NOMO-1 (cell line): ENCODE measurements at regions not wholly inside any gene's neighbourhood (a gene's known extent, or its start where the extent isn't known, plus 50 kb on each side); places are given as distances from the start of the nearest gene placed in this dataset.

ENCODE experiments used
- DNase-seq, 2 experiments: peaks; one replicate each; lab custom pipeline; 2025; ENCODE audit not compliant: unreplicated experiment in 2 of 2; lab: John Stamatoyannopoulos, UW

DNA sequence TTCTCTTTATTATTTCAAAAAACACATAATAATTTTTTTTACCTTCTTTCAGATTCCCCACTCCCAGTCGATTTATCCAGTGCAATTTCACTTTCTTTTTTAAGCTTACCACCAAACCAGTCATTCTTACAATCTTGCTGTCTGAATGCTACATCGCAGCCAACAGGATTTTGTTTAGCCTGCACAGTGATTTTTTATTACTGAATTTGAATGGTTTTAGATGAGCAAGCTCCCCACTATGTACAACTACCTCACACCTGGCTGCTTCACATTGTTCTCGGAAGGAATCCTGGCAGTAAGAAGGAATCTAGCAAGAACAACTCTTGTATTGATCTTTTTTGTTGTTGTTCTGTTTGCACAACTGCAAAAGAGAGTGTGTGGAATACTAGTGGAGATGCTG, 668.1 kb upstream of the WWC1 start:
- DNase-seq: no peak

DNA sequence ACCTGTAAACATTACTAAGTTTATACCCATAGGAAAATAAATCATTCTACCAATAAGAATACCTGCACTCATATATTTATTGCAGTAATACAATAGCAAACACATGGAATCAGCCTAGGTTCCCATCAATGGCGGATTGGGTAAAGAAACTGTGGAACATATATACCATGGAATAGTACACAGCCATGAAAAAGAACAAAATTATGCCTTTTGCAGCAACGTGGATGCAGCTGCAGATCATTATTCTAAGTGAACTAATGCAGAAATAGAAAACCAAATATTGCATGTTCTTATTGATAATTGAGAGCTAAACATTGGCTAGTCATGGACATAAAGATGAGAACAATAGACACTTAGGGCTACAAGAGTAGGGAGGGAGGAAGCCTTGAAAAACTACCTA, 667.4 kb upstream of the WWC1 start:
- DNase-seq: no peak

DNA sequence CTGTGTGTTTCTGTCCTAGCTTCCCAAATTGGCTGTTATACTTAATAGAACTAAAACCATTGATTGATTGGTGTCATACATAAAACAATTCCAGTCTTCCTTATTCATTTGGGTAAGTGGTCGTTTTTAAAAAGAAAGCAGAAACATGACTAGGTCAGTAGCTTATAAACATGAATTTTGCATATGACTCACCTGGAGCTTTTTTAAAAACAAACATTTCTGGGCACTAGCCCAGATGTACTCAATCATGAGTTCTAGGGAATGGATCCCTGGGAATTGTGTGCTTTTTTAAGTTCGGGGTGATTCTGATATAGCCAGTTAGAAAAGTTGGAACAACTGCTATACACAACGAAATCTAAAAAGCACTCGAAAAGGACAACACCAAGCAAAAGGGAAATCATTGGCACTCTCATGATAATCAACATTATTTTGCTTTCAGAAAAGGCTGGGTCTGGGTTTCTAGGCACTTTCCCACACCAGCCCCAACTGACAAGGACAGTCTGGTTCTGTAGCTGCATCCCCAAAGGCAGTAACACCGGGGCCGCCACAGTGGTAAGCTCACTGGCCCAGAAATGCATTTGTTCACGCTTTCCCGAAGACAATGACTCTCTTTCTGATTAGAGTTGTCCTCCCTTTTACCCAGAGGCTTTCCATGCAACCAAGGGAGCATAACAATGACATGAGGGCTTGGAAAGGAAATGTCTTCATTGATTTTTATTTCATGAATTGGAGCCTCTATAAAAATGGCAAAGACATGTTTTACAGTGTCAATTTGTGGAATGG, 664.9 kb upstream of the WWC1 start:
- no peak for DNase-seq

DNA sequence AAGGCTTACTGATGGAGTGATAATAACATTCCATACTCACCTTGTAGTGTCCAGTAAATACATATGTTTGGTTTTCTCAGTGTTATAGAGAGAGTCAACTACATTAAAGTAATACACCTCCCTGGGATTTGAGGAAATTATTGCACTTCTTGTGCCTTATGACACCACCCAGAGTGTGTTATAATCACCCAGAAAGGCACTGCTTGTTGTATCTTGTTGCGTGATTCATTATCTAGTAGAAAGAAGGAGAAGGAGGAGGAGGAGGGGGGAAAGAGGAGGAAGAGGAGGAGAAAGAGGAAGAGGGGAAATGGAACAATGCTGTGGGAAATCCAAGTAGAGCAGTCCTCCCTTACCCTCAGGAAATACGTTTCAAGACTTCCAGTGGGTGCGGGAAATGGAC, 661.8 kb upstream of the WWC1 start:
- no peak for DNase-seq

DNA sequence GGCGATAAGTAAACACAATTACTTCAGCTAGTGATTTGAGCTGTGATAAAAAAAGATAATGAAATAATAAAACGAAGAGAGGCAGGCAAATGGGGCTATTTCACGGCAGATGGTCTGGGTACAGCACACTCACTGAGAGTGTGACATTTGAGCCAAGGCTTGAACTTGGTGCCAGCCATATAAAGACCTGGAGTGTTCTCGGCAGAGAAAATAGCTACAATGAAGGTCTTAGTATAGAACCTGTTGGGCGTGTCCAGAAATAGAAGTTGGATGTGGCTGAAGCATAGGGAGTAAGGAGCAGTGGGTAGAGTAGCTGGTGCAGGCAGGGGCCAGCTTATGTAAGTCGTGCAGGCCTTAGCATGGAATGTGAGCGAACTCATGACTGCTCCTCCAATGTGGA, 660.3 kb upstream of the WWC1 start:
- no peak for DNase-seq

DNA sequence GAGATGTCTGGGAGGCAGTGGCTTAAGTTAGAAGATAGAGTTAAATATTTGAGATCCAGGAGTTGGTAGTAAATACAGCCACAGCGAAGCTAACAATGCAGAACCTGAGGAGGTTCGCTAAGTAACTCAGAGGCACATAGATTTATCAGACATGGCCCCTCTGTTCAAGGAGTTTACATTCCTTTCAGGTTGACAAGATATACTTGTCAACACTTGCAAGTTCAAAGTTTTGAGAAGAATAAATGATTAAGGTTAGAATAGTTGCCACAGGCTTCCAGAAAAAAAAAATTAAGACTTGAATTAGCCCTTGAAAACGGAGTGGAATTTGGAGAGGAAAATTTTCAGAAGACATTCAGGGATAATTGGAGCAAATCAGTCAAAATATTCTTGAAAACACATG, 658.3 kb upstream of the WWC1 start:
- DNase-seq: no peak

DNA sequence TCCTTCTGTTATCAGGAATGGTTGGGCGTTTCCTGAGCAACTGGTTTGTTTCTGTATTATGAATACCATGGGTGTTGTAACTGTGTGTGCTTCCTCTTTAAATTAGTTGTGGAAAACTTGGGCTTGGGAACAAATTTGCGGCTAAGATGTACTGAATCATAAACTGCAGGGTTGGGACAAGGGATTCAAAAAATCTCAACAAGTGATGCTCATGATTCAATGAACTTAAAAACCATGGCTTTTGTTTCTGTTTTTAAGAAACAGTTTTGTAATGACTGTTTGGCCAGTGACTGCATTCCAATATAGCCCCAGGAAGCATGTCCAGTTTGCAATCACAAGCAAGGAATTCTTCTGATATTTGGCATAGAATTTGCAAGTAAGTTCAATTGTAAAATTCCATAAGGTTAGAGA, 657.5 kb upstream of the WWC1 start:
- no peak for DNase-seq

DNA sequence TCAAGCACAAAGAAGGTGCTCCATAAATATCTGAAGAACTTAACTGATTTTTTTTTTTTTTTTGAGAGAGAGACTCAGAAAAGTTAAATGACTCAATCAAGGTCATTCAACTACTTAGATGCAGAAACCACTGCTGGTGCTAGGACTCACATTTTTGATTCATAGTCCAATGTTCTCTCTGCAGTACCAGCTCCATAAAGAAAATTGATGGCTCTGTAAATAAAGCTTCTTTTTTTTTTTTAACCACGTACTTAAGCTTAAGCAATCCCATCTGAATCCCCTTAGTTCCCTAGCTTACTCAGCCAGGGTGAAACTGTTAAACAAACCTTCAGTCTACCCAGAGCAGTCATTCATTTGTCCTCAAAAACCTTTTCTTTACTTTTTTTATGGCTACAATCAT, 657.0 kb upstream of the WWC1 start:
- no peak for DNase-seq

DNA sequence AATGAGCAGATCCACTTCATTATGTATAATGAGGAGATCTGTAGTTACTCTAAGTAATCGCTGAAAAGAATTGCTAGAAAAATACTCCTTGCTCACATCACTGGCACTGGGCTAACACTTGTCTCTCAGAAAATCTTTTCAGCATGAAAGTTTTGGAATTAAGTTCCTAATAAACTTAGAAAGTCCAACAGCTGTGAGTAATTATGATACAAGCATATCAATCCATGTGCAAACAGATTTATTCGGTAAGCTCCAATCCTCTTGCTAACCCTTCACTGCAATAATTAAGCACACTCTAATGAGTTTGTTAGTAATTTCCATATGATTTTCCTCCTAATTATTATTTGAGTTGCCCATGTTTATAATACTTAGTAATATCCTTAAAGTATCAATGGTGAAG, 652.6 kb upstream of the WWC1 start:
- DNase-seq: no peak

DNA sequence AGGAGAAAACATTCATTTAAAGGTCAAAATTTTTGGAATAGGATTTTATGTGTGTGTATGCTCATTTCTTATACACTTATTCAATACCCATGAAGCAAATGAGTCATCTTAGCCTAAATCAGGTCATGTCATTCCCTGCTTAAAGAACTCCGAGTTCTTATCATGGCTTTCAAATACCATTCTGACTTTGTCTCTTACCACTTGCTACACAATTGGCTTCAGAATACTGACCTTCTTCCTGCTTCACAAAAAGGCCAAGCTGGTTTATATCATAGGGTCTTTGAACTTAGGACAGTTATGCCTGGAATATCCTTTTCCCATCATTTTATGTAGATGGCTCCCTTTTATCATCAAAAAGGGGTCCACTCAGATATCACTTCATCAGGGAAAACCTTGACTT, 652.2 kb upstream of the WWC1 start:
- DNase-seq: no peak

DNA sequence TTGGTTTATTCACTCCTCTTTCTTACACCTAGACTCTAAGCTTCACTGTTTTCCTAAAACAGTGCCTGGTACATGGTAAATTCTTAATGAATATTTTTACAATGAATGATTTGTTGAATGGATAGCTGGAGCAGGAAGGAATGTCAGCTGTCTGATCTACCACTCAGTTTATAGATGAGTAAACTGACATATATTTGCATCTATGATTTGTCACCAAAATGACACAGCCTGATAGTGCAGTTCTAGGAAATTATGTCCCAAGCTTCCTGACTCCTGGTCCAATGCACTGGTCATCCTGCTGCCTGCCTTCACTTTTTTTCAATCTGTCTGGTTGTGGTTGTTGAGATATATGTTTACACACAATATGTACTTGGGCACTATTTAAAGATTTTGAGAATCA, 651.7 kb upstream of the WWC1 start:
- no peak for DNase-seq

DNA sequence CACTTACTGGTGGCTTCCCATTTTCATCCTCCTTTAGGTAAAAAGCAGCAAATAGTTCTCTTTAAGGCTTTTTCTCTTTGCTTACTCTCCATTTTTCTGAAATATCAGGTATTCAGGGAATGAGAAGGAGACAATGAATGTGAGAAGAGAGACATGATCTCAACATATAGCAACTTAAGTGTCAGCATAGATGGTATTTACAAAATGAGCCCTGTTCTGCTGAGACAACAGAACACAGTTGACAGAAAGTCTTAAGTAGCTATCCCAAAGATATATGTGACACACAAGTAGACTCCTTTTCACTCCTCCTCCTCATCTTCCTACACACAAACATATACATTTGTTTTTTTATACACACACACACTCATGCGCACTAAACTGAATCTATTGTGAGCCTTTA, 649.3 kb upstream of the WWC1 start:
- DNase-seq: no peak

DNA sequence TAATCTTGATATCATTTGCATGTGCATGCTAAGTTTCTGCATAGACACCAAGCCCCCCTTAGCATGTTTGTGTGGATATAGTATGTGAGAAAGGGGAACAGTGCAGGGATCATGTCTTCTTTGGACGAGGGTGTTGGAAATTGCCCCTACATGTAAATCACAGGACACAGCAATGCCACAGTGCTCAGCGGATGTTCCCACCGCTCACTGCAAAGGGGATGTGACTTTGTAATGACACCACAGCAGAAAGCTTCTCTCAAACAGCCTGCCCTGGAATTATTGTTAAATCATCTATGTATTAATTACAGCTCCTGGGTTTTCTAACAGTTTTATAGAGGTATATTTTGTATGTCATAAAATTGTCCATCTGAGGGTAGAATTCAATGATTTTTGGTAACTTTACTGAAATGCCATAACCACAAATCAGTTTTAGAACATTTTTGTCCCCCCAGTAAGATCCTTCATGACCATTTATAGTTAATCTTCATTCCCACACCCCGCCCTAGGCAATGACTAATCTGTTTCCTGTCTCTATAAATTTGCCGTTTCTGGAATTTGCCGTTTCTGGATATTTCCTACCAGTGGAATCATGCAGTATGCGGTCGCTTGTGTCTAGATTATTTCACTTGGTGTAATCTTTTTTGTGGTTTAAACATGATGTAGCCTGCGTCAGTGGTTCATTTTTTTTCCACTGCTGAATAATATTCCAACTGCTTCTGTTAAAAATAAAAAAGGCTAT, 648.5 kb upstream of the WWC1 start:
- DNase-seq: no peak

DNA sequence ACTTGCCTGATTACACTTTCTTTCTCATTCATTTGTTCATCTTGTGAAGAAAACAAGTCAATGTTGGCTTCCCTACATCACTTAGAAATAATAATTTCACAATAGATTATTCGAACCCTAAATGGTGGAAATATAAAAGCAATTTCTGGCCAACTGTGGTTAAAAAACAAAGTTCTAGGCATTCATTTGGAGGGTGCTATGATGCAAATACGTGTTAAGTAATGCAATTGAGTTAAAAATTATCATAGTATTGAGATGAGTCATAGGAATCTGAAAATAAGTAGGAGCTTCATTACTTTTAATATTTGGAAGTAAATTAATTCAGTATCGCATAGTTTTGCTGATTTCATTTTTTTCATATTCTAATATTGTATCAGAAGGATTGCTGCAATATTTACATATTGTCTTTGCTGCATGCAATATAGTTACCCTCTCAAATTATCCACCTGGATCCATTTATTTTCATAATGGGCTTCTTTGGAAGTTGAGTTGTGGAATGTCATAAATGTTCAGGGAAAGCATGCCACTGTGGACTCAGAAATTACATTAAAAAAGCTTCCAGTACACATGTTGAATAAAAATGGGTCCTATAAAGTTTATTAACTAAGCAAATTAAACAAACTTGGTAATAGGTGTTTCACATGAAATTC, 647.7 kb upstream of the WWC1 start:
- DNase-seq: no peak

DNA sequence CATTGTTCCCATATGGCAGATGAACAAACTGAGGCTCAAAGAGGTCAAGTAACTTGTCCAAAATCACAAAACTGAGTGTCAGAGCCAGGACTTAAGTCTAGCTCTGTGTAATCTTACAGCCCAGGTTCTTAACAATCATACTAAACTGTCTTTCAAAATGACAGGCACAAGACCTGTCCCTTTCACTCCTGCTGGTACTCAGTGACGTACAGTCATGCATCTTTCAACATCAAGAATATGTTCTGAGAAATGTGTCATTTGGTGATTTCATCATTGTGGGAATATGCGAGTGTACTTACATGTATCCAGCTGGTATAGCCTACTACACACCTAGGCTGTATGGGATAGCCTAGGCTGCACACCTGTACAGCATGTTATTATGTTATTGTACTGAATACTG, 646.8 kb upstream of the WWC1 start:
- no peak for DNase-seq

DNA sequence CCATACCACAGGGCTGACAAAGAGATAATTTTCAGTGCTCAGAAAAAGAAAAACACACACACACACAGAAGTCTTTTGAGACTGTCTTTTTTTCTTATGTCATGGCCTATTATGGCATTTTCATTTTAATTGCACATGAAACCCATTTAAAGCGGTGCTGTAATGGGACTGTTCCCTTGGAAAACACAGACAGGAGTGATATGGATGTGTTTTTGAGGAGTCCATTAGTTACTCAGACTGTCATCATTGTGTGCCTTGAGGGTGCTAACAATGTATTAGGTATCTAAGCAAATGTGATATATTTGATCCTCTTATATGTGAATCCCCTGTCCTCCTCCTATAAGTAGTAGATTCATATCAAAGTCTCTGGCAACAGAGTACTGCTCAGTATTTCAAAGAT, 642.0 kb upstream of the WWC1 start:
- DNase-seq: no peak

DNA sequence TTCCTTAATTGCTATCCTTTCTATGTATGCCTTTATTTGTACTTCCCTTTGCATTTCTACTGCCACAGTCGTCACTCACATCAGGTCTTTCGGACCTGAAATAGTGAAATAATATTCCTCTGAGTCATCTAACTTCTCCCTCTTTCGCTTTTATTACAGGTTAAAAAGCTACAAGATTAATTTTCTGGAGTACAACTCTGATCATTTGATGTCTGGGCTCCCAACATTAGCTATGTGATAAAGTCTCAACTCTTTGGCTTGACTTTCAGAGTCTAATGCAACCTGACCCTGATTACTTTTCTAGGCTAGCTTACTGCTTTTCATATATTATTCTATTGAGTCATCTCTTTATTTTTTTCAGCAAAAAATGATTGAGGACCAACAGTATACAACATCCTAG, 638.8 kb upstream of the WWC1 start:
- no peak for DNase-seq

DNA sequence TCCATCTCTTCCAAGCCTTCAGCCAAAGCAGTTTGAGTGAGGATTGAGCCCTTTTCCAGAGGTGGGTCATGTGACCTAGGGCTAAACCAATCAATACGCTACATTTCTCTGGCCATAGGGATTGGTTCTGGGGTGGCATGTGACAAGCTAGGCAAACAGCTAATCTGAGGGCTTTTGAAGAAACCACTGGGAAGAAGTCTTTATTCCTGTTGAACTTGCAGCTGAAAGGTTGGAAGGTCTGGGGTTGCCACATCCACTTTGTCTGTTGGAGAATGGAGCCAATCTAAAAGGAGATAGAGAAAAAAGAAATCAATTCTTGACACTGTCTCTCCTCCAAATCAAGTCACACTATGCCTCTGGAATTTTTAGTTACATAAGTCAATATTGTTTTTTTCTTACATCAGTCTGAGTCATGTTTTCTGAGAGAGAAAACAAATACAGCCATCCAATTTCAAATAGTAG, 637.8 kb upstream of the WWC1 start:
- no peak for DNase-seq

DNA sequence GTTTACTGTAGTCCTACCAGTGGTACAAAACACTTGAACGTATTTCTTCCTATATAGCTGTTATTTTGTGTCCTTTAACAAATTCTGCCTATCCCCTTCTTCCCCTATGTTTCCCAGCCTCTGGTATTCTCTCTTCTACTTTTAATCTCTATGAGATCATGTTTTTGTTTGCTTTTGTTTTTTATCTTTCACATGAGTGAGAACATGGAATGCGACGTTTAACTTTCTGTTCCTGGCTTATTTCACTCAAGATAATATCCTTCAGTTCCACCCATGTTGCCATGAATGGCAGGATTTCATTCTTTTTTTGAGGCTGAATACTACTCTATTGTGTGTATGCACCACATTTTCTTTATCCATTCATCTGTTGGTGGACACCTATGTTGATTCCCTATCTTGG, 634.4 kb upstream of the WWC1 start:
- no peak for DNase-seq

DNA sequence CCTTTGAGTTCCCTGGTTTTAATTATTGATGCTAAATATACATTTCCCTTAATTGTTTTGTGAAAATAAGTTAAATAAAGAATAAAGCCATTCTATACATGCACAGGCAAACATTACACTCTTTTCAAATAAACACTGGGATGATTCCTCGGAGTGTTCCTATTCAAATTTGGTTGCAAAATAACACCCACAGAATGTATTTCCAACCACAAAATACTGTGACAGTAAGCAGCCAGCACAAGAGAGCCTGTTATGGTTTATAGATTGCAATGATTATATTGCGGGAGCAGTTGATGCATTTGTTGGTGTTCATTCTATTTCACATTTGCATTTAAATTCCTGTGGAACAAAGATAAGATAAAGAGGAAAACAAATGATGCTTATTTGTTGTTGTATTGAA, 632.6 kb upstream of the WWC1 start:
- no peak for DNase-seq

DNA sequence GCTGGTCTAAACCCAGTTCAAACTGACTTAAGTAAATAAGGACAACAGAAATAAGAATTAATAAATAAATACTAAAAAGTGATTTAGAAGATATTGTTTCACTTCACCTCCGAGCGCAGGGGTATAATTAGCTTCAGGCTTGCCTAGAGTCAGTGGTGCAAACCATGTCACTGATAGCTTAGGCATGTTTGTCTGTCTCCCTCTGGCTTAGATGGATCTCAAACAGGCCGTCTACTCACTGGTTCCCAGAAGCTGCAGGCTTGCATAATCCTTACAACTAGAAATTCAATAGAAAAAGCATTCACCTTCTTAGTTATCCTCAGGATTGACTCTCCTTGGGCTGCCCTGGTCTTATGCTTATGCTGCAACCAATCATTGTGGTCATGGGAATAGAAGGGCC, 629.8 kb upstream of the WWC1 start:
- no peak for DNase-seq

DNA sequence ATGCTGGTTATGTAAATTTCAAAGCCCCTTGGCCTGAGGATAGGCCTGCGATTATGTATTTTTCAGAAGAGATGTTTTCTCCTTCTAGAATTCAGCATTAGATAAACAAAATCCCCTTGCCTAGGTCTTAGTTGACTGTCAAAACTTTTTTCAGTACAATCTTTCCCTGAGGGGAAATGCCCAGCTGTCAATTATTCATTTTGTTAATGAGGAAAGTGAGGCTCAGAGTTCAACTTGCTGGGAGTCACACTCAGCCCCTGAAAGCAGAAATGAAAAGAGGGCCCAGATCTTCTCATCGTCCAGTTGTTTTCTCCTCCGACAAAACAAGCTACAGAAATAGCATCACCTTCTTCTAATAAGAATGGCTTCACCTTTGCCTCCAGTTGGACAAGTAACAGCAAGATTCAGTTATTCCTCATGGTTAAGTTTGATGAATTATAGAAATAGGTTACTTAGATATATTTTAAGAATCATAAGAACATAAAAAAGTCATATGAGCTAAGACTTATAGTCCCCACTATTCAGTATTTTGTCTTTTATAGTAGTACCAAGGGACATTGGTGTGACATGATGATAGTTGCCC, 627.1 kb upstream of the WWC1 start:
- DNase-seq: no peak
